CMK (cell line): ENCODE measurements at regions not wholly inside any gene's neighbourhood (a gene's known extent, or its start where the extent isn't known, plus 50 kb on each side); places are given as distances from the start of the nearest gene placed in this dataset.

Experiments used
- DNase-seq: peaks from one replicate; pipeline ENCODE4 v3.0.0-alpha.2; 2010; ENCODE audit warnings: low read depth

- DNase-seq, result no peak
Measured at GRCh38 chr1:94592571-94592920, 51.0 kb upstream of the F3 start.

DNA sequence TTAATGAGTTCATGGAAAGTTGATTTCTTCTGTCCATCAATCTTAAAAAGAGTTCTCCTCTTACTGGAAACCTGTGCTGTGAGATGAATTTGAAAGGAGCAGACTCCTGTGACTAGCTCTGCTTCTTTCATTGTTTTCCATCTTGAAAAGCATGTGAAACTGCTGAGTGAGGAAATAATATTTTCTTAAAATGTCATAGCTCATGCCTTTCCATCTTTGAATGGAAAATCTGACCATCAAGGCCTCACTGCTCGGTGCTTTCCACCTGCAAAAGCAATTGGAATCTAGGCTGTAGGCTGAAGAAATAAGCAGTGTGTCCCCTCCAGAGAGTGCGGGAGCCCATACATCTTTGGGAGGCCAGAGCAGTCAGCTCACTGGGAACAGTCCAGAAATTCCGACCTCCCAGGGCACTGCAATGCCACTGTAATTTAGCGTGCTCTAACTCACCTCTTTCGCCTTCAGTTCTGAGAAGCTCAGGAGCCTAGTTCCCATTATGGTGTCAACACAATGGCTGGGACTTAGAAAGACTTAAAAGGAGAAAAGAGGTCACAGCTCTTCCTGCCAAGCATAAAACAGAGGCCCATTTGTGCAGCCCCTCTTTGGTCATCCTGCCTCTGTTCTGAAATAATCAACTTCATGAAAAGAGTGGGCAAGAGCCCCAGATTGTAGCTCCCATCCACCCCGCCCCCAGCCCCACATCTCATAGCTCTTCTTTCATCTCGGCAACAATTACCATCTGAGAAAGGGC lies 50.4 kb upstream of the F3 start:
- no peak for DNase-seq
